ENCODE measurements at regions not wholly inside any gene's neighbourhood (a gene's known extent, or its start where the extent isn't known, plus 50 kb on each side); places are given as distances from the start of the nearest gene placed in this dataset.

DNA sequence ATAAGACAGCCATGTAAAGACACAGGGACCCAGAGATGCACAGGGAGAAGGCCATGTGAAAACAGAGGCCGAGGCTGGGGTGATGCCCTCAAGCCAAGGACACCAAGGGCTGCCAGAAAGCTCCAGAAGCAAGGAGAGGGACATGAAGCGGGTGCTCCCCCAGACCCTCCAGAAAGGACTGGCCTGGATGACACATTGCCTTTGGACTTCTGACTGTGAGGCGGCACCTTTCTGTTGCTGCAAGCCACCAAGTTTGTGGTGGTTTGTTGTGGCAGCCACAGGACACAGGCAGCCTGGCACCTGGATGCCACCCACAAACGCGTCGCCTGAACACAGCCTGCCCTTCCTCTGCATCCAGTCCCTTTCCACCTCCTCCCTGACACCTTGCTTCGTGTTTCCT, 67.1 kb downstream of the RHOB start:
- Histone ChIP-seq H3K56ac (replicated peaks; ENCODE audit: insufficient read length, low read depth, low read length) (no peak overlapping the region), H2BK5ac (ENCODE audit: low read depth, low read length) (no peak overlapping the region), H2BK12ac (ENCODE audit: low read depth, low read length) (peak overlapping the region; percentile 81; the same call in 1 of the 2 replicates), H3K18ac (ENCODE audit: extremely low read depth, low read length) (no peak overlapping the region), H3K23me2 (ENCODE audit: low read depth, low read length) (no peaks in the 10 kb centered on the region), H2BK15ac (ENCODE audit: low read length) (0 out of 2 replicates have a peak overlapping the region, but pooled peaks have one; percentile 18), H2BK120ac (replicated peaks; ENCODE audit: low read depth, low read length) (no peak overlapping the region), H4K5ac (ENCODE audit: insufficient read length, low read depth, low read length) (no peak overlapping the region), H3K9me3 (ENCODE audit: insufficient read depth in 2 of 2, low read depth in 1 of 2, low read length in 1 of 2) (no peaks in the 10 kb centered on the region), H2BK20ac (ENCODE audit: low read length) (no peak overlapping the region), H3K27me3 (replicated peaks in 1 of 4; ENCODE audit: control insufficient read depth in 3 of 4, extremely low read depth in 1 of 4, insufficient read depth in 3 of 4, low read length in 3 of 4) (no peaks in the 10 kb centered on the region), H4K20me1 (replicated peaks in 1 of 2; ENCODE audit: control insufficient read depth in 1 of 2, insufficient read depth in 2 of 2, low read length in 2 of 2) (no peaks in the 10 kb centered on the region), H3K4me2 (ENCODE audit: insufficient read depth in 1 of 2, low read depth in 2 of 2, low read length in 2 of 2) (no peak overlapping the region), H3K36me3 (ENCODE audit: control insufficient read depth in 2 of 4, insufficient read depth in 4 of 4, low read length in 3 of 4) (no peaks in the 10 kb centered on the region), H2AK5ac (ENCODE audit: low read depth, low read length) (no peak overlapping the region), H3K4me1 (replicated peaks in 1 of 4; ENCODE audit: control insufficient read depth in 3 of 4, insufficient read depth in 4 of 4, low read length in 3 of 4) (peaks cover 0 to 1% (median 0%) of the 10 kb centered on the region in 4 experiments; a peak in 1 of 7 replicates), H3K79me2 (ENCODE audit: control insufficient read depth in 1 of 2, insufficient read depth in 2 of 2, low read length in 2 of 2) (no peaks in the 10 kb centered on the region), H3K79me1 (ENCODE audit: low read depth, low read length) (no peaks in the 10 kb centered on the region), H3K9ac (replicated peaks in 1 of 4; ENCODE audit: extremely low read depth in 1 of 4, low read depth in 3 of 4, low read length in 3 of 4) (no peak overlapping the region), H3K23ac (ENCODE audit: insufficient read length) (no peak overlapping the region), H4K91ac (replicated peaks; ENCODE audit: insufficient read length, low read length) (no peak overlapping the region), H2AFZ (ENCODE audit: low read length) (no peak overlapping the region), H3K27ac (ENCODE audit: low read depth, low read length) (no peak overlapping the region), H3K4me3 (ENCODE audit: extremely low read depth in 1 of 4, insufficient read depth in 2 of 4, low read depth in 3 of 4, low read length in 4 of 4) (no peak overlapping the region), H3K4ac (replicated peaks; ENCODE audit: insufficient read length, low read depth, low read length) (no peak overlapping the region), H3K14ac (ENCODE audit: insufficient read length) (no peak overlapping the region), H4K8ac (ENCODE audit: extremely low read depth, insufficient read depth, low read length) (no peak overlapping the region)
- FAIRE-seq (no peak), DNase-seq (ENCODE audit: low read depth in 1 of 2, low spot score in 2 of 2) (no peak)
- ChIA-PET POLR2A (ENCODE audit: partially characterized antibody) (interaction anchor here (1.6 kb wide), 1 partner anchor 65 kb away, joined by 4 read pairs; no protein-coding TSS in a partner anchor), CTCF (ENCODE audit: partially characterized antibody) (no interaction called here)
- 91% methylated on average over 7 of the region's 7 CpGs; no CpG with 5 or more reads in 1 of the 2 experiments for WGBS, 2 experiments (ENCODE audit: extremely low coverage in 1 of 2, insufficient coverage in 1 of 2, insufficient read length in 1 of 2, insufficient replicate concordance in 2 of 2, low coverage in 1 of 2, low lambda C conversion rate in 2 of 2, missing lambda C conversion rate in 1 of 2)
- TF ChIP-seq KDM1A (IDR thresholded peaks at IDR 0.05; ENCODE audit: borderline replicate concordance, low read length) (no peak), POU5F1 (IDR thresholded peaks at IDR 0.05; ENCODE audit: low read depth, low read length) (no peak), RAD21 (IDR thresholded peaks at IDR 0.05 in 1 of 2, conservative IDR thresholded peaks at IDR 0.05 in 1 of 2; ENCODE audit: low read depth in 2 of 2, low read length in 2 of 2) (no peak), SAP30 (IDR thresholded peaks at IDR 0.05; ENCODE audit: insufficient read depth, insufficient replicate concordance, low read length) (no peak), CHD1 (IDR thresholded peaks at IDR 0.05; ENCODE audit: low read depth, low read length) (no peak), ZNF274 (IDR thresholded peaks at IDR 0.05; ENCODE audit: borderline replicate concordance, extremely low read depth, low read length) (no peak), RNF2 (IDR thresholded peaks at IDR 0.05; ENCODE audit: borderline replicate concordance, low read depth, low read length, missing control alignments, poor library complexity, severe bottlenecking) (no peak)
